DOHH2 (cell line): ENCODE measurements at regions not wholly inside any gene's neighbourhood (a gene's known extent, or its start where the extent isn't known, plus 50 kb on each side); places are given as distances from the start of the nearest gene placed in this dataset.

Experiments
- CTCF ChIP-seq: fragments of 200-600 bp; sonication (generic); IDR thresholded peaks from one replicate; pipeline ENCODE4 v1.5.1; 2014; ENCODE audit warnings: antibody characterized with exemption, mild to moderate bottlenecking, low read depth, low read length; ENCODE audit not compliant: poor library complexity, severe bottlenecking
- EZH2phosphoT487 ChIP-seq: fragments of 200-600 bp; sonication (generic); IDR thresholded peaks from 2 replicates; pipeline ENCODE4 v1.6.1; 2017; ENCODE audit warnings: borderline replicate concordance, mild to moderate bottlenecking, antibody characterized with exemption, low read length, moderate library complexity, mixed read lengths

- no peak for TF ChIP-seq CTCF
- TF ChIP-seq EZH2phosphoT487 = no peak
Measured at GRCh38 chr5:98519571-98519970, 253.9 kb upstream of the RGMB start.
